Left forelimb (tissue), 1 donor: ENCODE measurements at regions not wholly inside any gene's neighbourhood (a gene's known extent, or its start where the extent isn't known, plus 50 kb on each side); places are given as distances from the start of the nearest gene placed in this dataset.
"Not testable (repeated sequence)": the region's sequence is repeated elsewhere in the genome, so short reads cannot be mapped to it uniquely, and the experiment has no call there.

Experiments used
- DNase-seq: peaks from one replicate; pipeline ENCODE4 v3.0.0-alpha.2; 2018; ENCODE audit warnings: low spot score

DNA sequence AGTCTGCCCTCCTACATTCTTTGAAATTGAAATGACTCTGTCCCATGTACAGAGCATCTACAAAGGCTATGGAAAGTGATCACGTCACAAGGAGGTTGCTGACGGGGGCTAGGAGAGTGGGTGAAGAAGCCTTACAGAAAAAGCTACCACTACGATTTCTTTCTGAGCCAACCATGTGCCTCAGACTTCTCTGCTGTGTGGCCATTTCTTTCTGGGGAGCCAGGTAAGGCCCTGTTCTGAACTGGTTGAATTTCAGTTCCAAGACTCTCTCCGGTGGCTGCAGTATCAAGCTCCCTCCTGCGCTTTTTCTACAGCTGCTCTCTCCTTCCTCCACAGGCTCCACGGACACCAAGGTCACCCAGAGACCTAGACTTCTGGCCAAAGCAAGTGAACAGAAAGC is 112.5 kb upstream of the PRSS1 start:
- DNase-seq: no peak

DNA sequence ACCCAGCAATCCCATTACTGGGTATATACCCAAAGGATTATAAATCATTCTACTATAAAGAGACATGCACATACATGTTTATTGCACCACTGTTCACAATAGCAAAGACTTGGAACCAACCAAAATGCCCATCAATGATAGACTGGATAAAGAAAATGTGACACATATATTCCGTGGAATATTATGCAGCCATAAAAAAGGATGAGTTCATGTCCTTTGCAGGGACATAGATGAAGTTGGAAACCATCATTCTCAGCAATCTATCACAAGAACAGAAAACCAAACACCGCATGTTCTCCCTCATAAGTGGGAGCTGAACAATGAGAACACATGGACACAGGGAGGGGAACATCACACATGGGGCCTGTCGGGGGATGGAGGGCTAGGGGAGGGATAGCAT is 113.2 kb upstream of the PRSS1 start:
- DNase-seq: not testable (repeated sequence)

GRCh38 chr7:142632271-142633134 is 116.8 kb upstream of the PRSS1 start:
- DNase-seq: no peak

DNA sequence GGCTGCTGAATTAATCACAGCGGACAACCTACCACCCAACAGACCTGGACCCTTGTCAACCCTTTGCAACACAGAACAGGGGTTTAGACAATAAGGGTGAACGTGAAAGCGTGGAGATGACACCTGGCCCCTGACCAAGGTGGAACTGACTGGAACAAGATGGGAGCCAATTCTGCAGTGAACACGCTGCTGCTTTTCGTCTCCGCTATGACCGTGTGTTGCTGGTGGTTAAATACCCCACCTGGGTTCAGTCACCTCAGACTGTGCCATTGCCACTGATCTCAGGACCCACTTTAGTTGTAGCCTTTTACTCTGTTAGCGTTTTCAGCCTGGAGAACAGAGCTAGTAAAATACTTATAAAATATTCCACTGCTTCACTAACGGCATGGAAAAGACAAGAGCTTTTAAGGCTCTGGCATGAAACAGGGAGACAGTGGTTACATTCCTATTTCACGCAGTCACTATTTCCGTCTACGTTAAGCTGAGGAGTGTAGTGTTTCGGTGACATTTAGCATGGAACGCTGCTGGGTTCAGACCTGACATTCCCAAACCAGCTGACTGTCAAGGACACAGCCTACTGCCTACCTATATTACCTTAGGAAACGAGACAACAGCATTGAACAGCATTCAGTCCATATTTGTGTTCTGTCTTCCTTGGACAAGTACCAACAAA is 119.5 kb upstream of the PRSS1 start:
- no peak for DNase-seq

DNA sequence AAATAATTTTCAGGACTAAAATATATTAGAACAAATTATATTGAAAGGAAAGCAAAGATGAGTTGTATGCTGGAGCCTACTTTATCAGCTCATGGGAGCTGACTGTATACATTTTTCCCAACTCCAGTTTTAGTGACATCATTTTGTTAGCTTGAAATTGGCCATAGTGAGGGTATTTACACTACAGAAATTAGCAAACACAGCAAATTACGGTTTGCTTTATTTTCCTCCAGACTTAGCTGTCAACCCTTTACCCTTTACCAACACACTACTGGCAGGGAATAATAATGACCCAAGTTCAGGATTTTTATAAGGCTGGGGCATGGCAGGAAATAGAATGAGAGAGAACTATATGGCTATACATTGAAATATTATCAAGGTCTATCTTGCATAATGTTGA is 120.3 kb upstream of the PRSS1 start:
- no peak for DNase-seq

DNA sequence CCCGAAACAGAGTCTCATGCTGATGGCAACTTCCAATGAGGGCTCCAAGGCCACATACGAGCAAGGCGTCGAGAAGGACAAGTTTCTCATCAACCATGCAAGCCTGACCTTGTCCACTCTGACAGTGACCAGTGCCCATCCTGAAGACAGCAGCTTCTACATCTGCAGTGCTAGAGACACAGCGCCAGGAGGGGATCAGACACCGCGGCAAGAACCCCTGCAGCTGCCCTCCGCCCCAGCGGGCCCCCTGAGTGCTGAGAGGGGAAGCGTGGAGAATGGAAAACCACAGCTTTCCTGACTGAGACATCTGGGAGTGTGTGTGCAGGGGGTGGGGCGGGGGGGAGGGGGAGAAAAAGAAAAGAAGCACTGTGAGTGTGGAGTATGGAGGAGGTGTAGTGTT is 122.0 kb upstream of the PRSS1 start:
- not testable (repeated sequence) for DNase-seq

DNA sequence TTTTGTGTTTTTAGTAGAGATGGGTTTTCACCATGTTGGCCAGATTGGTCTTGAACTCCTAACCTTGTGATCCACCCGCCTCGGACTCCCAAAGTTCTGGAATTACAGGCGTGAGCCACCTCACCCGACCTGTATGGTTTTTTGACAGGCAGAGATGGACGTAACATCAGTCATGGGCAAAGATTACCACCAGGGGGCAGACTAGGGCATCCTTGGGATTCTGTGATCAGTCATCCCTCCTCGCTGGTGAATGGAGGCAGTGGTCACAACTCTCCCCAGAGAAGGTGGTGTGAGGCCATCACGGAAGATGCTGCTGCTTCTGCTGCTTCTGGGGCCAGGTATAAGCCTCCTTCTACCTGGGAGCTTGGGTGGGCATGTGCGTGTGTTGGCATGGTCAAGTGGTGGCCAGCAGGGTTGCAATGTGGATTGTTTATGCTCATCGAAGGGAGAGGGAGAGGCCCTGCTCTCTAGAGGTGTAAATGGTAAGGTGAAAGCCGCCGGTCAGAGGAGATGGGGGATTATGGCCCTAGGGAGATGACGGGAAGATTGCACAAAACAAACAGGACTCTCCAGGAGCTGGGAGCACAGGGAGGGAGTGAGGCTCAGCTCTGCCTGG is 122.7 kb upstream of the PRSS1 start:
- DNase-seq: no peak

- not testable (repeated sequence) for DNase-seq
Observed at GRCh38 chr7:142625216-142625615, 124.1 kb upstream of the PRSS1 start.

- no peak for DNase-seq
Observed at GRCh38 chr7:142620402-142620801, 128.9 kb upstream of the PRSS1 start.

- DNase-seq: no peak
Observed at GRCh38 chr7:142618655-142619351, 130.5 kb upstream of the PRSS1 start.

DNA sequence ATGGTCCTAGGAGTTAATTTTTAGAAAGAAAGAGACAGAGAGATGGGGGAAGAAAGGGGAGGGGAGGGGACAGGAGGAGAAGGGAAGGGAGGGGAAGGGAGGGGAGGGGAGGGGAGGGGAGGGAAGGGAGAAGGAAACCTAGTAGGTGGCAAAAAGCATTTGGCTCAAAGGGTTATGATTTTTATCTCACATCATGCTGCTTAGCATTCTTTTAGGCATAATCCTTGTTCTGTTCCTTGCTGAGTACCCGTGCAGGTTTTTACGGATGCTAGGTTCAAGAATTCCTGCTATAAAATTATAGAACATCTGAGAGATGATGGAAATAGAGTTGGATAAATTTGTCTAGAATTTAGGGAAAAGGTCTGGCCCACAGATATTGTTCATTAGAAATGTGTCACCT is 132.4 kb upstream of the PRSS1 start:
- DNase-seq: no peak

DNA sequence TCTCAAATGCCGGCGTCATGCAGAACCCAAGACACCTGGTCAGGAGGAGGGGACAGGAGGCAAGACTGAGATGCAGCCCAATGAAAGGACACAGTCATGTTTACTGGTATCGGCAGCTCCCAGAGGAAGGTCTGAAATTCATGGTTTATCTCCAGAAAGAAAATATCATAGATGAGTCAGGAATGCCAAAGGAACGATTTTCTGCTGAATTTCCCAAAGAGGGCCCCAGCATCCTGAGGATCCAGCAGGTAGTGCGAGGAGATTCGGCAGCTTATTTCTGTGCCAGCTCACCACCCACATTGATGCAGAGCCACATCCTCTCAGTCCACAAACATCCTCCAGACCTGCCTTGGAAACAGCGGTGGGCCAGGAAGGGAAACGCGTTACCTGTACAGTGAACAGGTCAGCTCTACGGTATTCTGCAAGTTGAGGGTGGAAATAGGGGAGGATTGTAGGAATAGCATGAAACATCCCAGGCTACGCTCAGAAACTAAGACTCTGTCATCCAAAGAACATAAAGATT is 133.1 kb upstream of the PRSS1 start:
- DNase-seq: no peak

DNA sequence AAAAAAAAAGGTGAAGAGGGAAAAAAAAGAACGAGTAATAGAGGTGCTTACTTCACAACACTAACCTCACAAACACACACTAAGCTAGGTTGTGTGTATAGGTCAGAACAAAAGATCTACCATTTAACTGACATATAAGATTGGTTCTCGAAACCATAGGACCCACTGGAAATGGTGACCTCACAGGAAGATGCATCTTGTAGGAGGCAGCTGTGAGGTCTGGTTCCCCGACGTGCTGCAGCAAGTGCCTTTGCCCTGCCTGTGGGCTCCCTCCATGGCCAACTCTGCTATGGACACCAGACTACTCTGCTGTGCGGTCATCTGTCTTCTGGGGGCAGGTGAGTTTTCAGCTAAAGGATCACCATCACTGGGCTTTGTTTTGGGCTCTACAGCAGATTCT is 133.8 kb upstream of the PRSS1 start:
- DNase-seq: no peak

DNA sequence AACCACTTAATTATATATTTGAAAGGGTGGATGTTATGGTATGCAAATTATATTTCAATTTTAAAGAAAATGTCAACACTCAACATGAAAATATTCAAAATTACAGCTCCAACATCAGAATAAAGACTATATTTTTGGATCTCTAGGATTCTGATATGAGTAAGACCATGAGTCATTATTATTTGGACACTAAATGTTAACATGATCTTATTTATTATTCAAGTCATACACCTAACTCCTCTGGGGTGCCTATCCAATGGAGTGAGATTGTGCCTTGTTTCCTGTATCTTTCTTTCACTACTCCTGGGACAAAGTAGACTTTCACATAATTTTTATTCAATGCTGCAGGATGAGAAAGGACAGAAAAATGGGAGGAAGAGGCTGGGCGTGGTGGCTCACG is 135.2 kb upstream of the PRSS1 start:
- DNase-seq: no peak

DNA sequence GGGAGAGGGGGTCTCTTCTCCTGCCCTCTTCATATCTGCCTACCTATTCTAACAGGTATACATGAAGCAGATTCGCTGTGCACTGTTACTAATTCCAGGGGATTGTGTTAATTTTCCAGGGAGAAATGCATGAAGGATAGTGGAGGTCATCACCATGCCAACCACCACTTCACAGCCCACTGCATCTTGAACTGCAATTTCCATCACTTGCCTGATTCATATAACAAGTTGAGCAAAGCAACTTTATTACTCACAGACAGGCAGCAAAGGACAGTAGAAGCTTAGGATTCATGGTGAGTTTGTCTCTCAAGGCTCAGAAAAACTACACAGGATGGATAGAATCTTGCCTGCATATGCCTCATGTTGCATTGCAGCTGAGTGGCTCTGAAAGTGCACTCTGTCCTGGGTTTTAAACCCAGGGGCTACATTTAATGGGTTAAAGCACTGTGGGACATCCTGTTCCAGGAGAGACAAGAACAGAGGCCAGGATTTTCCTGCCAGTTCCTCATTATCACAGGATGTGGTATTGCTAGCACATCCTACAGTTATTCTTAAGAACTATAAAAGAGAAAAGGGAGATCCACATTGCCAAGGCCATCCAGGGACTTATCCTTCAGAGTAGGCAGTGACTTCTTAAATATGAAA is 136.9 kb upstream of the PRSS1 start:
- no peak for DNase-seq

GRCh38 chr7:142611566-142612236 is 137.6 kb upstream of the PRSS1 start:
- no peak for DNase-seq

DNA sequence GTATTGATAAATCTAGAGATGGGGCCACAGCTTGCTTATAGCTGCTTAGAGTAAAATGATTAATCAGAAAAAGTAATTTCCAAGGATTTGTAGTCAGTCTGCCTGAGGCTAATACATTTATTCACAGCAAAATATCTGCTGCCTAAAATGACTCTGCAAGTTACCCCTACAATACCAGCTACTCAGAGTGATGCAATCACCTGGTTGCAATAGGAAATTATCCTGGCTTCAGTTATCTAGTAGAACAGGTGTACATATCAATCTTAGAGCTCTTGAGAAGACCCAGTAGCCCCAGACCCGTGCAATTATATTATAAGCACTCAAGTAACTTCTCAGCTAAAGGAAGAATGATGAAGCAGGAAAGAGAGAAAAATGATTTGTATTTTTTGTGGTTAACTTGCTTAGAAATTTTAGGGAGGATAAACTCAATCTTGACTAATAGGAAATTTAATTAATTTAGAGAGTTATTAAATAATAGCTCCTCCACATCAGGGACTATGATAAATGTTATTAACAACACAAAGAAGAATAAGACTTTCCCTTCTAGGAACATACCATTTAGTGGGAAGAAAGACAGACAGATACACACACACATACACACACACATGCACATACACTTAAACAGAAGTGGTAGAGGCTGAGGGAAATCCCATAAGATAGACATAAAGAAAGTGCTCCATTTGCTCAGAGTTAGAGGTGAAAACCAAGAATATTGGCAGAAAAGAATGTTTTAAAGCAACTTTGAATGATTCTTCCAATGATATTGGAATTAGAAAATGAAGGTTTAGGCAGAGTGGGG is 140.4 kb upstream of the PRSS1 start:
- no peak for DNase-seq

DNA sequence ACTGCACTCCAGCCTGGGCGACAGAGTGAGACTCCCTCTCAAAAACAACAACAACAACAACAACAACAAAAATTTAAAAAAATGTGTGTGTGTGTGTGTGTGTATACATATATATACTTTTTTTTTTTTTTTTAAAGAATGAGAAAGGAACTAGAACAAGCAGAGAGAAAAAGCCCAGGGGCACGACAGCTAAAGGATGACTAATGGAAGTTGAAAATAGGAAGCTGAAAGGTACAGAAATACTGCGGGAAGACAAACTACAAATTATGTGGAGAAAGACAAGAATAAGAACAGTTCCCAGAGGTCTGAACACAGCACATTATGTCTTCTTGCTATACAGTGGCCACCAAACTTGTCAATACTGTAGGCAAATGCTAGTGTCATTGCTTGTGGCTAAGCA is 141.9 kb upstream of the PRSS1 start:
- DNase-seq: no peak

DNA sequence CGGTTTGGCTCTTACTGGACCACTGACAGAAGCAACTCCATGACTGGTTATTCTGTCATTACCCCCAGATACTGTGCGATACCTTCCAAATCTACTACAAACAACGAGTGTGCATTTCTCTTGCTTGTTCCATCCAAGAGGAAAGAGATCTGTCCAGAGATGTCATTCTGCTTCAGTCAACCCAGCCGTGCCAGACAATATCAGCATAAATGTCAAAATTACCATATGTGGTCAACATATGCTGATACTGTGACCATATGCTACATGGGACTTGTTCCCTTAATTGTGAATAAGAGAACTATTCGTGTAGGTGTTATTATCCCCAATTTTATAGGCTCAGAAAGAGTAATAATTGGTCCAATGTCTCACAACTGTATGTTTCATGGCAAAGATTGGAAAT is 143.2 kb upstream of the PRSS1 start:
- DNase-seq: no peak

DNA sequence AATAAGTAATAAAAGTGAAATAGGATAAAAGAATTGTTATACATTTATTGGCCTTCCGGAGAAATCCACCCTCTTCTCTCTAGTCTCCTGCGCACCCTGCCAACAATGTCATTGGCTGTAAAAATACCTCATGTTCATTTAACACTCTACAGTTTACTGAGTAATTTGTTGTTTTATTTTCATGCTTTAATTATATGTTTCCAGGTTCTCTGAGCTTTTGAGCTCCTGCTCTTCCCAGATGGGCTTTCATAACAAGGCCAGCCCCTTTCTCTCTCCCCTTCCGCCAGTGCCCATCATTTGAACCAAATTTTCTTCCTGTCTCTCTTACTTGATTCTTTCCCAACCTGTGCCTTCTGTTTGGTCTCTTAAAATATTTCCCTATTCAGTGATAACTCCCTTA is 144.6 kb upstream of the PRSS1 start:
- DNase-seq: no peak
